Kidney (tissue), 13 donors: ENCODE measurements at regions not wholly inside any gene's neighbourhood (a gene's known extent, or its start where the extent isn't known, plus 50 kb on each side); places are given as distances from the start of the nearest gene placed in this dataset.
A peak's percentile ranks its signal among the peaks of the same experiment; 100 is the strongest.

Experiments
- DNase-seq, 5 donors: peaks; one replicate each; pipeline ENCODE4 v3.0.0-alpha.2; 2013 to 2020
- FAIRE-seq: peaks from 2 replicates; lab custom pipeline; 2012; peaks lifted over from hg19 to GRCh38; lab: Jason Lieb, UNC
- H3K27ac ChIP-seq, 2 donors: one replicate each; pipeline ENCODE4 v1.7.0; 2013; ENCODE audit warnings: low read depth in 2 of 2, low read length in 2 of 2, inconsistent platforms in 1 of 2
- H3K27me3 ChIP-seq: one replicate; pipeline ENCODE4 v1.7.1; 2013; ENCODE audit warnings: low read length, inconsistent platforms; ENCODE audit not compliant: control insufficient read depth, insufficient read depth
- H3K36me3 ChIP-seq, 3 donors: one replicate each; pipeline versions ENCODE4 v1.7.0 to v1.7.1; 2013; ENCODE audit warnings: low read length in 3 of 3, control low read depth in 1 of 3, inconsistent platforms in 1 of 3; ENCODE audit not compliant: insufficient read depth in 3 of 3, control insufficient read depth in 2 of 3
- H3K4me1 ChIP-seq, 3 donors: one replicate each; pipeline versions ENCODE4 v1.7.0 to v1.7.1; 2013; ENCODE audit warnings: low read length in 3 of 3, inconsistent platforms in 1 of 3, low read depth in 1 of 3; ENCODE audit not compliant: control insufficient read depth in 2 of 3, insufficient read depth in 2 of 3
- H3K4me3 ChIP-seq, 3 donors: one replicate each; pipeline versions ENCODE4 v1.7.0 to v1.8.1; 2013; ENCODE audit warnings: low read length in 3 of 3, control low read depth in 1 of 3, inconsistent platforms in 1 of 3
- H3K9ac ChIP-seq, 3 donors: one replicate each; pipeline versions ENCODE4 v1.7.0 to v1.7.1; 2013; ENCODE audit warnings: low read length in 3 of 3, control low read depth in 1 of 3, inconsistent platforms in 1 of 3
- H3K9me3 ChIP-seq, 3 donors: one replicate each; pipeline versions ENCODE4 v1.7.0 to v1.7.1; 2013; ENCODE audit warnings: low read length in 3 of 3, control low read depth in 1 of 3, inconsistent platforms in 1 of 3; ENCODE audit not compliant: control insufficient read depth in 2 of 3, insufficient read depth in 1 of 3
- CTCF ChIP-seq: IDR thresholded peaks from 3 replicates; pipeline ENCODE4 v1.5.1; 2012; ENCODE audit warnings: mild to moderate bottlenecking, moderate library complexity, borderline replicate concordance; ENCODE audit not compliant: insufficient read depth; ENCODE audit errors: extremely low read depth
- intact Hi-C: fragments of 100-400 bp; cut with DNase I; formaldehyde crosslinking; loops from one replicate; pipeline ENCODE4 v1.11.1; 2022
- donor health status: control.
- donor health status: control.
- donor health status: control.
- donor health status: control.
- donor health status: control.
- donor health status: DM: yes; HTN: yes; CAD: no.
- donor health status: Normal renal cell carcinoma (clear cell type).

- Histone ChIP-seq H3K4me1 (no peaks in the 10 kb centered on the region), H3K36me3 (no peaks in the 10 kb centered on the region), H3K9me3 (no peaks in the 10 kb centered on the region), H3K4me3 (no peak overlapping the region), H3K27me3 (no peaks in the 10 kb centered on the region), H3K9ac (no peak overlapping the region), H3K27ac (no peak overlapping the region)
- FAIRE-seq (no peak), DNase-seq (peak in 3 of 5 donors; percentile 18 to 64 (median 63))
- no peak for TF ChIP-seq CTCF
- intact Hi-C loops: no loop called here
Observed at GRCh38 chr10:111481866-111482265, 405.0 kb downstream of the ADRA2A start.

- Histone ChIP-seq H3K4me3 (no peak overlapping the region), H3K4me1 (no peaks in the 10 kb centered on the region), H3K9ac (no peak overlapping the region), H3K9me3 (no peaks in the 10 kb centered on the region), H3K27ac (no peak overlapping the region), H3K27me3 (no peaks in the 10 kb centered on the region), H3K36me3 (no peaks in the 10 kb centered on the region)
- no peak for TF ChIP-seq CTCF
- no peak for DNase-seq
- no peak for FAIRE-seq
- intact Hi-C loops: no loop called here
Observed at GRCh38 chr10:111482621-111483216, 405.9 kb downstream of the ADRA2A start.

- FAIRE-seq: no peak
- no peaks in the 10 kb centered on the region for H3K36me3 ChIP-seq
- TF ChIP-seq CTCF: no peak
Observed at GRCh38 chr10:111485767-111486166, 408.9 kb downstream of the ADRA2A start.

GRCh38 chr10:111486346-111486745 lies 409.5 kb downstream of the ADRA2A start:
- no peak overlapping the region for H3K4me3 ChIP-seq
- H3K27ac ChIP-seq: no peak overlapping the region
- H3K9ac ChIP-seq: no peak overlapping the region
- H3K27me3 ChIP-seq: no peaks in the 10 kb centered on the region
- intact Hi-C loops: no loop called here
- peaks cover 0 to 7% (median 3%) of the 10 kb centered on the region in 3 donors for H3K9me3 ChIP-seq
- DNase-seq (no peak), FAIRE-seq (no peak)
- H3K4me1 ChIP-seq: no peaks in the 10 kb centered on the region
- no peaks in the 10 kb centered on the region for H3K36me3 ChIP-seq
- TF ChIP-seq CTCF: no peak

More at GRCh38 chr10:111485767-111486166, 408.9 kb downstream of the ADRA2A start:
- H3K9me3 ChIP-seq: peaks cover 0 to 7% (median 3%) of the 10 kb centered on the region in 3 donors
- no peak for DNase-seq
- no peak overlapping the region for H3K9ac ChIP-seq
- H3K4me3 ChIP-seq: no peak overlapping the region
- H3K27me3 ChIP-seq: no peaks in the 10 kb centered on the region
- H3K27ac ChIP-seq: no peak overlapping the region
- H3K4me1 ChIP-seq: no peaks in the 10 kb centered on the region
- intact Hi-C loops: no loop called here
